IPS DF 4.7 (cell line): ENCODE measurements at regions not wholly inside any gene's neighbourhood (a gene's known extent, or its start where the extent isn't known, plus 50 kb on each side); places are given as distances from the start of the nearest gene placed in this dataset.
A peak's percentile ranks its signal among the peaks of the same experiment; 100 is the strongest.
"Not testable (repeated sequence)": the region's sequence is repeated elsewhere in the genome, so short reads cannot be mapped to it uniquely, and the experiment has no call there.

Source experiments
- DNase-seq: peaks from one replicate; pipeline ENCODE4 v3.0.0-alpha.2; 2013; ENCODE audit warnings: low spot score; ENCODE audit errors: extremely low read depth

DNA sequence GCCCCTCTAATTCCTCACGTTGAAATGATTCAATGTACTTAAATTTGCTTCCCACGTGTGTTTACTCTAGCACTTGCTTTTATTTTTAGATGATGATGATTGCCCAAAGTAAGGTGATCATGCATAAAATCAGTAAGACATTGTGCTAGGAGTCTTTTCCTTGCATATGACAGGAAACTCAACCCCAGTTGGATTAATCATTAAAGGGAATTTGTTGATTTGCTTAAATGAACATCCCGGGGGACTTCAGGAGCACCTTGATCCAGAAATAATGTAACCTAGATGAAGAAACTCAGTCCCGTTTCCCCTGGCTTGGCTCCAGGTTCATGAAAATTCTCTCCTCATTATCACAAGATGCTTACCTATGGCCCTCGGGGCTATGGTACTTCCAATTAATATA is 106.1 kb upstream of the STC2 start:
- no peak for DNase-seq

DNA sequence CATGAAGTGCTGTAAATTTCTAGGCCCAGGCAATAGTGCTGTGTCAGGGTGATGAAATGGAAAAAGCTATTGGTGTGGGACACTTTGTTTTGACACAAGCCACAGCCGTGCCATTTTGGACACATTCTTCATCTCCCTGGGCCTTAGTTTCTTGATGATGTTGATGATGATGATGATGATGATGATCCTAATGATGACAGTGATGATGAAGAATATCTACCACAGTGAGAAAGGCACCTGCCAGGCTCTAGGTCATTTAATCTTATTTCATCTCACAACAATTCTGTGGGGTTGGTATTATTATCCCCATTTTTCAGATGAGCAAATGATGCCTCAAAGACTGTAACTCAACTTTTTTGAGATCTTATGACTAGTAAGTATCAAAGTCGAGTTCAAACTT is 102.2 kb upstream of the STC2 start:
- DNase-seq = no peak

DNA sequence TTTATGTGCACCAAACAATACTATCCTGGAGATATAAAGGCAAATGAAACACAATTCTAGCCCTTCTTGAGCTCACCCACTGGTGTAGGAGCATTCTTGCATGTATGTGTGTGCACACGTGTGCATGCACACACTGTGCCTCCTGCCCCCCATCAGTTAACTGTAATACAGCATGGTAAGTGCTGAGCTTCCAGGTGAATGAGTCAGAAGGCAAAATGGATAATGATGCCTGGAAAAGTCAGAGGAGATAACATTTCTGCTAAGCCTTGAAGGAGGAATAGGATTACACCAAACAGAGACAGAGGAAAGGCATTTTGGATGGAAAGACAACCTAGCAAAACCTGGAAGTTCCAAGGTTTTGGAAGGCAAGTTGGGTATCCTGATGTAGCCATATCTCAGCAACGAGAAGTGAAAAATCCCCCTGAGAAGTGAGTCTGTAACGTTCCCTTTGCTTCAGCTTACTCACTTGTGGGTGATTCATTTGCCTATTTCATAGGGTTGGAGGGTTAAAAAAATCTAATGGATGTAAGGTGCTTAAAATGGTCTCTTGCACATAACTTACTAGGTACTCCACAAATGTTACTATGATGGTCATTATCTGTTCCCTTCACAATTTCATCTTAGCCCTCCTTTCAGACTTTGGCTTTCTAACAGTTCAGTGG is 101.4 kb upstream of the STC2 start:
- DNase-seq = no peak

DNA sequence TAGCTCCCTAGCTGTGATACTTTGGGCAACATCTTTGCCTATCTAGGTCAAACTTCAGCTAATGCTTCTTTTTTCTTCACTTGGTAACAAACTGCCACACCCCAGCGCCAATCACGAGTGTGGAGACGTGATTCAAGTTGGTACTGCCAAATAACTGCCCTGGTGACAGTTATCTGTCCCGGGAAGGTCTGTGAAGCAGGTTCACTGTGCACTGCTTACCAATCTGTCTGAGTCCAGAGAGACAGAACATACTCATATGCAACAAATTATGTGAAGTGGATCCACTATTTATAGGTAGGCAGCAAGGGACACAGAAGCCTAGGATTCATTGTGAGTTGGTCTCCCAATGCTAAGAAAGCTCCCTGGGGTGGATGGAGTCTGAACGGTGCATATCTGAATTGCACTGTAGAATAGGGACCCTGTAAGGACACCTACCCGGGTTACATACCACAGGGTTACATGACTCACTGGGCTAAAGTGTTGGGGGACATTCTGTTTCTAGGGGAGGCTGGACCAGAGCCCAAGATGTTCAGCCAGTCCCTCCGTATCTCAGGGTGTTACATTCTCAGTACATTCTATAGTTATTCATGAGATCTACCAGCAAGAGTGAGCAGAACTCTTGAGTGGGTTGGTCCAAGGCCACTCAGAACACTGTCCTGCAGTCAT is 95.4 kb upstream of the STC2 start:
- no peak for DNase-seq

DNA sequence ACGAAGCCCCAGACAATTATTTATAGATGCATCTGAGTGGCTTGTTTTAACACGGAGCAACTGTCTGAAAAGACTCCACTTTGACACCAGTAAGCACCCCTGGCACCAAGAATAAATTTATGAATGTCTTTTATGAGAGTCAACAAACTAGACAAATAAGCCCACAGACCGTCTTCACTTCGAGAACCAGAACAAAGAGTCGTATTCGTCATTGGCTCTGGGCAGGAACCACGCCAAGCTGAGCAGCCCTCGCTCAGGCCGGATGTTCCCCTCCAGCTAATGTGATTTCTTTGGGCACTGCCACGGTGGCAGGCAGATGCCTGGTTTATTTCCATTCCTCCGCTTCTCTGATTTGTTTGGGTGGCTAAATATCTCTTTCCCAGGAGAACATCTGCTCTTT is 91.9 kb upstream of the STC2 start:
- no peak for DNase-seq

DNA sequence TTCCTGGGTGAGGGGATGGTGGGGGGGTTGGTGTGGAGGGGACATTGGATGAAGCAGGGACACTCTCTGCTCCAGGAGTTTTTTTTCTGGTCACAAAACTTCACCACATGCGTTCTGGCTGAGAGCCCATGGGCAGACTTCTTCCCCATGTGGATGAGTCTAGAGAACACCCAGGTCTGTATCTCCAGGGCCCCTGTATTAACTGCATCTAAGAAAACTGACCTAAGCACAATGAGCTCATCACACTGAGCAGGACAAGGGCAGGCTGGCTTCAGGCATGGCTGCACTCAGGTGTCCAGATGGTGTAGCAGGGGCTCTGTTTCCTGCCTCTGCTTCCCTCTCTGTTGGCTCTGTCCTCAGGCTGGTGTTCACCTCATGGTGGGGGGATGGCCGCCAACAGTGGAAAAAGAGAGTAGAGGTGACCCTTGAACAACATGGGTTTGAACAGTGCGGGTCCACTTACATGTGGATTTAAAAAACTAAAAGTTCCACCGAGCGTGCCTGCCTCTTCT is 85.3 kb upstream of the STC2 start:
- no peak for DNase-seq

DNA sequence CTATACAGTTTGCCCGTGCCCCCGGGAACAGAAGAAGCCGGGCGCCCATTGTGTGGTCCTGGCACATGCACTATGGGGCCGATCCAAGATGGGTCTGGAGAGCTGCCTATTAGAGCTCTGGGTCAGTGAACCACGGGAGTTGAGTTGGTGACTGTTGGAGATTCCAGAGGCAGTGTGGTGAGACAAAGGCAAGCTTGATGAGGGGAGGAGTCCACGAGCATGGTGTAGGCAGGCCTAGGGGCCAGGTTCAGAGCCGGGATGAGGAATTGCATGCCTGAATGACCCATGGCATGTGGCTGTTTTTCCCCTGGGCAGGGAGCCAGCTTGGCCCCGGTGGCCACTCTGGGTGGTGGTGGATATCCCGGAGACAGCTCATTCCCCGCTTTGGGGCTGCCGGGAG is 84.4 kb upstream of the STC2 start:
- DNase-seq = no peak

DNA sequence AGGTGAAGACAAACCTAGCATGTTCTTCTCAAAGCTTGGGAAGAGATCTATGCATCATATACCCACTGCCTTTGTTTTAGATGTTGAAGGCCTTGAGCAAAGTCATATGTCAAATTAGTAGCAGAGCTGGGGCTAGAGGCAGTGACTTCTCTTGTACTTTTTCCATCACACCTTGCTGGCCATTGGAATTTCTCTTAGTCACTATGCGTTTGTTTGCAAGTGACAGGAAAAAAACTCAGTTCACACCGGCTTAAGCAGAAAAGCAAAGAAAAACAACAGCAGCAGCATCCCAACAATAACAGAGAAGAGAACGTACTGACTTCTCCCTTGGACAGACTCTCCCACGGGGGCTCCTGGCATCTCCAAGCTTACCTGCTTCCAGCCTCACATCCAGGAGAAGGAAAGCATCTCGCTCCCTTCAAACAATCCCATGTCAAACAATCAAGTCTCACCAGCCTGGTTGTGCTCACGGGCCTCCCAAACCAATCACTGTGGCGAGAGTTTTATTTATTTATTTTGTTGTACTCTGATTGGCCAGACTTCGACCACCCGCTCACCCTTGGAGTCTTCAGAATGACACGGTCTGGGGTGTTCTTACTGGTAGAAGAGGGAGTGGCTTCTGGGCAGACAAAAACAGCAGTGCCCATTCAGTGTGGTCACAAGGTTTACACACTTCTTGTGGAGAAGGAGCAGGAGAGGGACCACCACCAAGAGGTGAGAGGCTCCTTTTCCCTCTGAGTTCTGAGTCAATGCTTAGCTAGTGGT is 83.8 kb upstream of the STC2 start:
- no peak for DNase-seq

DNA sequence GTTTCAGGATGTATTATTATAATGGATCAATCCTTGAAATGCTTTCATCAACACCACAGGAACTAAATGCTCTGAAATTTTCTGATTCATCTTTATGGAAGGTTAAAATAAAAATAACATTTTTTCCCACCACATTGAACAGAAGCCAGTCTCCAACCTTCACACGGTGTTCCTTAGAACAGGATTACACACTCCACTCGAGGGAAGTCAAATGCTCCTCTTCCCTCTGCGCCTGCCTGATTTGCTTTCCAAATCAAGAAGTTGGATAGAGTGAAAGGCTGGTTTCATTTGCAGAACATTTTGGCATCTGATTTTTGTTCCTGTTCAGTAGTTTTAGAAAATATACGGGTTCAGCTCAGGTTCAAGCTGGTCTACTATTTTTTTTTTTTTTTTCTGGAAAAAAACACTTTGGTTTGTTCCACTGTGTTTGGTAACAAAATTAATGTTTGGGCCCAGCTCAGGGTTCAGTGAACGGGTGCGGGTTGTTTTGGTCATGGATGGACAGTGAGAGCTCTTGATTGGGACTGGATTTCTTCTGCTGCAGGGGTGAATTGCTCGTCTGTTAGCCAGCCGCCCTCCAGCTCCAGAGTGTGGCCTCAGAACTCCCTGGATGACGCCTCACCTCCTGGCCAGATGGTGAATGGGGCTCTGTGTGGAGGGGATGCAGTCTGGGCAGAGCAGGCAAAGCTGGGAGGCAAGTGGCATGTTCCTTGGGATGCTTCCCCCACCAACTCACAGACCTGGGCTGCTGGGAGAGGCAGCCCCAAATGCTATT is 82.4 kb upstream of the STC2 start:
- DNase-seq = no peak

DNA sequence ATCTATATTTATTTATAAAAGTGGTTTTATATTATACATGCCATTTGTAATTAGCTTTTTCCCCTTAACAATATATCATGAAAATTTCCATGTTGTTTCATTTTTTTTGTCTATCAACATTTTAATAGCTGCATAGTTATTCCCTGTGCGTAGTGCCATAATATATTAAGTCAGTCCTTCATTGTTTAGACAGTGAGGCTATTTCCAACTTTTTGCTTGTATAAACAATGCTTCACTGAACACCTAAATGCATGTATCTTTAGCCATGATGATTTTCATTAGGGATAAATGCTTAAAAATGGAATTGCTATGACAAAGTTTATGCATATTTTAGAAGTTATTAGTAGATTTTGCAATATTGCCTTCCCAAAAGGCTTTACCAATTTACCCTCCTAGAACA is 80.7 kb upstream of the STC2 start:
- no peak for DNase-seq

DNA sequence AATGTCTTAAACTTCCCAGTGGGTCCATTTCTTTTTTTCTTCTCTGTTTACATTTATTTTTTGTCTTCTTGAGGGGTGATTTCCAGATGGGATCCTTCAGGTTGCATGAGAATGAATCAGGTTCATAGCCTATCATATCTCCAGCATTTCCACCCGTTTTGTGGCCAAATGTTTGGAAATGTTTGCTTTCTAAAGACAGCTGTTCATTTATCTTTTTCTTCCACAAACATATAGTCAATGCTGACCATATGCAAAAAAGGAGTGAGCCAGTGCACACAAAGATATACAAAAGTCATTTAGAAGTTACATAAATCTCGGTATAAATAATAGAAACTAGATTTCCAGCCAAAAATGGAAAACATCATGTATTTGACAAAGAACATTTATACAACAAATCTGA is 71.6 kb upstream of the STC2 start:
- no peak for DNase-seq

DNA sequence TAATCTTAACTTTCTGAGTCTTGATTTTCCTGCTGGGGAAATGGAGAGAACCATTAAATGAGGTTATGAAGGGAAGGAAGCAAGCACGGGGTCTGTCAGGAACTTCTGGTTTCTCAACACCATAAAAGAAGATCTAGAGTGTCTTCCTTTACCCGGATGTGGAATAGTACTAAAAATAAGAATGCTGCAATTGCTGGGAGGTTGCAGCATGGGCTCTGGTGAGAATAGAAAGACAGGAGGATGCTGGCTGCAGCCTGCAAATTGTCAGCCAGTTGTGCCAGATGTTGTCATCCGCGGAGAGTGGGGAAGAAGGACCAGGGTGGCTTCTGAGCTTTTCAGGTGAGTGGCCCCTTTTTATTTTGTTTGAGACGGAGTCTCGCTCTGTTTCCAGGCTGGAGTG is 69.3 kb upstream of the STC2 start:
- DNase-seq = no peak

DNA sequence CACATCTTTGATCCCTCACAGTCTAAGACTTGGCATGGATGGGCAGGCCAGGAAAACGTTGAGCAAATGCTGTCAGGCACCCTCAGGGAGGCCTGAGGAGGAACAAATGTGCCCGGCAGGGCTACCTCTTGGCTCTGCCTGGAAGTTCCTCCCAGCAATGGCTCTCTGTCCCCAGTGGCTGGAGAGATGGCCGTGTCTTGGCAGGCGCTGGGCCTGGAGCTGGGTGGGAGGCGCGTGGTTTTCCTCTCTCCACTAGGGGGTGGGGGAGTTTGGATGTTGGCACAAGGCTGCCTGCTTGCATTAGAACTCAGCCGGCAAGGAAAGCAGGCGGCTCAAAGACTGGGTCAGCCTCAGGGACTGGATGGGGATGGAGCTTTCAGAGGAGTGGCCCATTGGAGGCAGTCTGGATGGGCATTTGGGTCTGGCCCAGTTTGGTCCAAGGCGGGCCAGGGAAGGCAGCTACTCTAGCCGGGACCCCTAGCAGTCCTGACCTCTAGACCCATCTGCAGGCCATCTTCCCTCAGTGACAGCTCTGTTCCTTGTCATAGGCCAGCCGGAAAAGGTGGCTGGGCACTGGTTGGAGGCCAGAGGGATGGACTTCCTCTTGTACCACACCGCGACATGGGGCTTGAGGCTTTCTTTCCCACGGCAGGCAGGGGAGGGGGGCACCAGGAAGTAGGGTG is 68.2 kb upstream of the STC2 start:
- peak; percentile 9 for DNase-seq

DNA sequence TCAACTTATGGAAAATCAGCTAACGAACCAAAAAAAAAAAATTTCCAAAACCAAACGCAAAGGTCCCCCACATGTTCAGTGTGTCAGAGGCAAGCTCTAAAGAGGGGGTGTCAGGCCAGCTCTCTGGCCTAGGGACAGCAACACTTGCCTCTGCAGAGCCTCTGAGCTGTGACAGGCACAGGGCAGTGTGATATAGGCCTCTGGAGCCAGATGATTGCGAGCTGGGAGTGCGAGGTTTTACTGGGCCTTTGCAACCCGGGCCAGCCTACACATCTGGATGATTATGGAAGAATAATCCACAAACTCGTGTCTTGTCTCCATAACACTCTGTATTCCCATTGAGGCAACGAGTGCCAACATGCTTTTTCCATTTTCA is 67.7 kb upstream of the STC2 start:
- no peak for DNase-seq

DNA sequence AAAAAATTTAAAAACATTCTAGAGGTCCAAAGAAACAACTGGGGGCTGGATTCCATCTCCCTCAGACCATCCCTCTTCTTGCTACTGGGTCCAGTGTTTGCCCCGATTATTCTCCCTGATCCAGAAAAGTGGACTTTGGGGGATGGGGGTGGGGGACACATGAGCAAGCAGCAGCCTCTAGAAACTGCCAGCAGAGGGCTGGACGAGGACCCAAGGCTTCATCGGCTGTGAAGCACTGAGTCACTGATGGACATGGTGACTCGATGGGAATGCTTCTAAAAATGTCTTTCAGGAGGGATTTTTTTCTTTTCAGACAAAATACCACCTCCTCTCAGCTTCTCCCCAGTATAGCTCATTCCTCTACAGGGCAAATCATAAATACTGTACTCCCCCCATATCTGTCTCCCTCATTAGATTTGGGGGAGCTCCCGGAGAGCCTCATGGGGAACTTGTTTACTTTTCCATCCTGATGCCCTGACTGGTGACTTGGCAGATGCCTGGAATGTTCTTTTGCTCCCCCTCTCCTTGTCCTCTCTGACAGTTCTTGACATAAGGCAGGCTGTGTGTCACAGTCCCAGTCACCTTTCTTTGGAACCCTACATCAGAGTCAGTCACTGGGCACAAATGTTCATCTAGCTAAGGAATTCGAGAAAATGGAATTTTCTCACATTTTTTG is 67.2 kb upstream of the STC2 start:
- DNase-seq = no peak

DNA sequence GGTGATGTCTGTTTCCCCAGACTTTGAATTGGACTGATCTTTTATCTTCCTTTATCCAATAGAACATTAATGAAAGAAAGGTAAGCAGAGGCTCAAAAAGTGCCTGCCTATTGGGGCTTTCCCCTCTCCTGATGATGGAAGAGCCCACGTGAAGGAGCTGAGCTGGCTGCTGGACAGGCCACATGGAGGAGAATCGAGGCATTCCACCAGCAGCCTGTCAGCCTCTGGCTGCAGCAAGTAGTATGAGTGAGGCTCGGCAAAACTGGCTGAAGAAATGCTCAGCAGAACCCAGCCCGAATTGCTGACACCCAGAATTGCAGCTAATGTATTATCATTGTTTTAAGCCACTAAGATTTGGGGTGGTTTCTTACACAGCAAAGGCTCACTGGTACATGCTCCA is 66.5 kb upstream of the STC2 start:
- DNase-seq = no peak

DNA sequence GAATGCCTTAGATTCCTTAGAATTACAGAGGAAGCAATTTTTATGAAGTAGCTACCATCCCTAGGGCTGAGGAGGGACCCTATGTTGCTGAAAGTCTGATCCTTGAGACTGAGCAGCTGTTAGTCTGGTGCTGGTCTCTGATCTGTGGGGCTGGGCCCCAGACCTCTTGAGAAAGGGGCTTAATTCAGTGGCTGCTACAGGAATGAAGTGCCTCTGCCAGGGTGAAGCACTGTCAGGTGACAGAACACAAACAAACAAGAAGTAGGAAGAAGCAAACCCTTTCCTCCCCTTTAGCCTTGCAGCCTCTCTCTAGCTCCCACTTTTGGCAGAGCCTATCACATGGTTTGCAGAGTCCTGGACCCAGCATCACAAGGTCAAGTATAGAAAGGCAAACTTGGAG is 64.0 kb upstream of the STC2 start:
- DNase-seq = no peak

DNA sequence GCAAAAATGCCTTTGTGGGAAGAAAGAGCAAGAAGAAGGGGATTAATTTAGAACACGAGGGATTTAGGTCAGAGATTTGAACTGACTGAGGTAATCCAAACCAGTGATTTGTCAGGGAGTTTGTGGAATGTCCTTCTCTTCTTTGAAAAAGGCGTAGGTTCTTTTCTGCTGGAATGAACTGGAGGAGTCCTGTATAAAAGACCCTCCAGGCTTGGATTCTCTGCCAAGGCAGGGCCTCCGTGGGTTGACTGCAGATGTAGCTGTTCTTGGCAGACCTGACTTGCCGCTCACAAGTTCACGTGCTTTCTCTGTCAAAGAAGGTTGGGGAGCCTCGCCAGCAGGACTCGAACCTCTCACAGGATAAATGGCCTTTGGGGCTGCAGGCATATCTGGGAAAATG is 62.8 kb upstream of the STC2 start:
- no peak for DNase-seq

DNA sequence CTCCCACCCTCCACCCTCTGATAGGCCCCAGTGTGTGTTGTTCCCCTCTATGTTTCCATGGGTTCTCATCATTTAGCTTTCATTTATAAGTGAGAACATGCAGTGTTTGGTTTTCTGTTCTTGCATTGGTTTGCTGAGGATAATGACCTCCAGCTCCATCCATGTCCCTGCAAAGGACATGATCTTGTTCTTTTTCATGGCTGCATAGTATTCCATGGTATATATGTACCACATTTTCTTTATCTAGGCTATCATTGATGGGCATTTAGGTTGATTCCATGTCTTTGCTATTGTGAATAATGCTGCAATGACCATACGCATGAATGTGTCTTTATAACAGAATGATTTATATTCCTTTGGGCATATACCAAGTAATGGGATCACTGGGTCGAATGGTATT is 59.1 kb upstream of the STC2 start:
- DNase-seq = not testable (repeated sequence)

DNA sequence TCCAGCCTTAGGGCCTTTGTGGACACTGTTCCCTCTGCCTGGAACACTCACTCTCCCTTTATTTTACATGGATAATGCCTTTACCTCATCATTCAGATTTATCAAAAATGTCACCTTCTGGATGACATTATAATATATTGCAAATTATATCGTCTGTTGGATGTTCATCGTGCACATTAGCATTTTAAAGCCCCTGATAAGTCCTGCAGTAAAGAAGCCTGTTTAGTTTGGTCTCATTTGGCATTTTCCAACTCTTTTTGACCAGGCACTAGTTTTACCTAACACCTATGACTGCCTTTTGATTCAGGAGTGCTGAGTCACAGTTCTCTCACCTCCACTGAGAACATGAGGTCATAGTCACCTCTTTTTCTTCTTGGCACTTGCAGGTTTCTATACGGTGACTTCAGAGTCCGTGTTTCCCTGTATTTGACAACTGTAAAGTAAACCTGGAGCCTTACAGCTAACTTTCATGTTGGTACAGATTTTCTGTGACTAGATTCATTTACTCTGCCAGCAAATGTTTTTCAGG is 57.7 kb upstream of the STC2 start:
- DNase-seq = no peak
